LNCAP (cell line): ENCODE measurements at regions not wholly inside any gene's neighbourhood (a gene's known extent, or its start where the extent isn't known, plus 50 kb on each side); places are given as distances from the start of the nearest gene placed in this dataset.

Experiments used
- CTCF ChIP-seq: fragments of 450-650 bp; IDR thresholded peaks from 2 replicates; pipeline ENCODE4 v1.5.1; 2017; ENCODE audit warnings: mild to moderate bottlenecking

GRCh38 chr13:72556945-72557344 lies 170.5 kb downstream of the MZT1 start:
- TF ChIP-seq CTCF, result no peak

- no peak for TF ChIP-seq CTCF
Observed at GRCh38 chr13:72555601-72556000, 171.8 kb downstream of the MZT1 start.

GRCh38 chr13:72552731-72553130 lies 174.7 kb downstream of the MZT1 start:
- TF ChIP-seq CTCF, result no peak

- TF ChIP-seq CTCF, result no peak
Observed at GRCh38 chr13:72545030-72545719, 182.3 kb downstream of the MZT1 start.

- TF ChIP-seq CTCF, result no peak
Observed at GRCh38 chr13:72544042-72544441, 183.4 kb downstream of the MZT1 start.

DNA sequence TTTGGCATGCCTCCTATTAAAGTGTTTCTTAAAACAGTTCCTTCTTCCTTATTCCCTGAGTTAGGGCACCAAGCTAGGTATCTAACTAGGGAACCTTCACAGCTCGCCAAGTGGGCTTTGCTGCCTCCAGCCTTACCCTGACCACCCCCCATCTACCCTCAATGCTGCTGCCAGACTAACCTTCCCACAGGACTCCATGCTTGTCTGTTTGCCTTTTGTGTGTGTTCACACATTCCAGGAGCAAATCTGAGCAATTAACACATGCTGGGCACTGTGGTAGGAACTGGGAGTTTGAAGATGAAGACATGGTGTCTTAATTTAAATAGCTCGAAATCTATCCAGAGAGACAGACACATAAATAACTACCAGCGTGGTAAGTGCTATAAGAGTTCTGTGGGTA lies 185.2 kb downstream of the MZT1 start:
- no peak for TF ChIP-seq CTCF

GRCh38 chr13:72541674-72542073 lies 185.8 kb downstream of the MZT1 start:
- TF ChIP-seq CTCF, result no peak

DNA sequence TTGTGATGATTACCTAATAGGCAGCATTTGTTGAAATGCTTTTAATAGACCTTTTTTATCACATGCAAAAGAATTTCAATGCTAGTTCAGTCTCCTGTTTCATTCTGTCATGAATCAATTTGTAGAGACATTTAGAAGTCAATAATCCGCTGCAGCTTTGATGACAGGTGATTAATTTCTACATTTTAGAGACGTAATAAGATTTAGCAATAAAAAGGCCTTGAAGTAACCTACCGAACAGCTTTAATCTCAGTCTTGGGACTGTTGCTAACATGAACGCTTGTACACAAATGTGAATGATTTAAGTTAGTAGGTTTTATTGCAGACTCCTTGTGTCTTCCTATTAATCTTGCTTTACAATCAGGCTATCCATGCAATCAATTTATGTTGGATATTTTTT lies 186.5 kb downstream of the MZT1 start:
- no peak for TF ChIP-seq CTCF
